ENCODE measurements at regions not wholly inside any gene's neighbourhood (a gene's known extent, or its start where the extent isn't known, plus 50 kb on each side); places are given as distances from the start of the nearest gene placed in this dataset.

GRCh38 chr13:87754097-87754496, 82.9 kb downstream of the SLITRK5 start:
- TF ChIP-seq EZH2 (IDR thresholded peaks at IDR 0.05; ENCODE audit: low read depth), result no peak
- TF ChIP-seq, protein P1, sequence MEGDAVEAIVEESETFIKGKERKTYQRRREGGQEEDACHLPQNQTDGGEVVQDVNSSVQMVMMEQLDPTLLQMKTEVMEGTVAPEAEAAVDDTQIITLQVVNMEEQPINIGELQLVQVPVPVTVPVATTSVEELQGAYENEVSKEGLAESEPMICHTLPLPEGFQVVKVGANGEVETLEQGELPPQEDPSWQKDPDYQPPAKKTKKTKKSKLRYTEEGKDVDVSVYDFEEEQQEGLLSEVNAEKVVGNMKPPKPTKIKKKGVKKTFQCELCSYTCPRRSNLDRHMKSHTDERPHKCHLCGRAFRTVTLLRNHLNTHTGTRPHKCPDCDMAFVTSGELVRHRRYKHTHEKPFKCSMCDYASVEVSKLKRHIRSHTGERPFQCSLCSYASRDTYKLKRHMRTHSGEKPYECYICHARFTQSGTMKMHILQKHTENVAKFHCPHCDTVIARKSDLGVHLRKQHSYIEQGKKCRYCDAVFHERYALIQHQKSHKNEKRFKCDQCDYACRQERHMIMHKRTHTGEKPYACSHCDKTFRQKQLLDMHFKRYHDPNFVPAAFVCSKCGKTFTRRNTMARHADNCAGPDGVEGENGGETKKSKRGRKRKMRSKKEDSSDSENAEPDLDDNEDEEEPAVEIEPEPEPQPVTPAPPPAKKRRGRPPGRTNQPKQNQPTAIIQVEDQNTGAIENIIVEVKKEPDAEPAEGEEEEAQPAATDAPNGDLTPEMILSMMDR (conservative IDR thresholded peaks at IDR 0.05), result no peak
